ENCODE measurements at regions not wholly inside any gene's neighbourhood (a gene's known extent, or its start where the extent isn't known, plus 50 kb on each side); places are given as distances from the start of the nearest gene placed in this dataset.

DNA sequence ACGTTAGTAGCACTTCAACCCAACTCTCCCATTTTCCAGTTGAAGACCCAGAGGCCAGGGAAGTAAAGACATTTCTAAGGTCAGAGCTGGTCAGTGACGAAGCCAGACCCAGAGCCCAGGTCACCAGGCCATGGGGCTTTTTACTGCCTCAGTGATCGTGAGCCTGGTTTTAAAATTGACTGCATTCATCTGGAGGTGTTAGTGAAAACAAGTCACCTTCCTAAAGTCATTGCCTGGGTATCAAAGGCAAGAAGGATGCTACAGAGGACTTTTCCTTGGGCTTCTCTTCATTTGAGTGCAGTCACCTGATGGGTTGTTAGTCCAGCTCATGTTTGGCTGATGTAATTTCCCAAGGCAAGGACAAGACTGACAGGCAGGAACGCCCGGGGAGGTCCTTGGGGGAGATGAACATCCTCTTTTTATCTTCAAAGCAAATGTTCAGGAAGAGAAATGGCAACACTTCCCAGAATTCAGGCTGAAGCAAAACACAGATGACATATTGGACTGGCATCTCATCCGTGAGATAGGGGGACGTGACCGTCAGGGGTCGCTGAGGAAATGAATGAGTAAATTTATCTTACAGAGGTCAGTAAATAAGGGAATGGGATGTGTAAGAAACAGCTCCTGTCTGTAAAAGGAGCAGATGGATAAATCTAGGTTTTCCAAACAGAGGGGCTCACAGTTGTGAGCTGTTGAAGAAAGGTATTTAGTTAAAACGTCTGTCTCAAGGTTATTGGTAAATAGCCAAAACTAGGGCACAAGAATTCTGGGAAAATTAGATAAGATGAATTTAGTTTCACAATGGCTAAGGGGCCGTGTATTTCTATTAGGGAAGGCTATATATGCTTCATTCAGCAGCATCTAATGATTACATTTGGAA, 201.2 kb downstream of the OPA1 start:
- TF ChIP-seq, protein P1, sequence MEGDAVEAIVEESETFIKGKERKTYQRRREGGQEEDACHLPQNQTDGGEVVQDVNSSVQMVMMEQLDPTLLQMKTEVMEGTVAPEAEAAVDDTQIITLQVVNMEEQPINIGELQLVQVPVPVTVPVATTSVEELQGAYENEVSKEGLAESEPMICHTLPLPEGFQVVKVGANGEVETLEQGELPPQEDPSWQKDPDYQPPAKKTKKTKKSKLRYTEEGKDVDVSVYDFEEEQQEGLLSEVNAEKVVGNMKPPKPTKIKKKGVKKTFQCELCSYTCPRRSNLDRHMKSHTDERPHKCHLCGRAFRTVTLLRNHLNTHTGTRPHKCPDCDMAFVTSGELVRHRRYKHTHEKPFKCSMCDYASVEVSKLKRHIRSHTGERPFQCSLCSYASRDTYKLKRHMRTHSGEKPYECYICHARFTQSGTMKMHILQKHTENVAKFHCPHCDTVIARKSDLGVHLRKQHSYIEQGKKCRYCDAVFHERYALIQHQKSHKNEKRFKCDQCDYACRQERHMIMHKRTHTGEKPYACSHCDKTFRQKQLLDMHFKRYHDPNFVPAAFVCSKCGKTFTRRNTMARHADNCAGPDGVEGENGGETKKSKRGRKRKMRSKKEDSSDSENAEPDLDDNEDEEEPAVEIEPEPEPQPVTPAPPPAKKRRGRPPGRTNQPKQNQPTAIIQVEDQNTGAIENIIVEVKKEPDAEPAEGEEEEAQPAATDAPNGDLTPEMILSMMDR (optimal IDR thresholded peaks at IDR 0.05 in 1 of 3, IDR thresholded peaks at IDR 0.05 in 1 of 3, conservative IDR thresholded peaks at IDR 0.05 in 1 of 3; ENCODE audit: extremely low read depth in 1 of 3, insufficient read depth in 2 of 3, low read length in 3 of 3), result no peak
- no peak for TF ChIP-seq EZH2 (IDR thresholded peaks at IDR 0.05; ENCODE audit: low read length)

Data from keratinocyte (primary cell).